Adrenal gland (tissue), 9 donors: ENCODE measurements at regions not wholly inside any gene's neighbourhood (a gene's known extent, or its start where the extent isn't known, plus 50 kb on each side); places are given as distances from the start of the nearest gene placed in this dataset.

Experiments used
- DNase-seq, 7 donors: peaks; one replicate each; pipeline ENCODE4 v3.0.0-alpha.2; 2019 to 2020
- H3K27ac ChIP-seq, 5 donors: fragments of 200-600 bp; sonication (generic) in 4 of 5; 1 replicate in 3 of 5; 2 replicates in 2 of 5; pipeline versions ENCODE4 v1.5.1 to v1.8.0; 2016 to 2020; ENCODE audit warnings: mild to moderate bottlenecking in 1 of 5
- H3K27me3 ChIP-seq: fragments of 200-600 bp; 2 replicates; pipeline ENCODE4 v1.8.0; 2021
- H3K36me3 ChIP-seq, 2 donors: fragments of 200-600 bp; replicated peaks in 1 of 2; 1 replicate in 1 of 2; 2 replicates in 1 of 2; pipeline versions ENCODE4 v1.5.1 to v1.8.0; 2018 to 2022
- H3K4me1 ChIP-seq, 2 donors: fragments of 200-600 bp; replicated peaks in 1 of 2; 1 replicate in 1 of 2; 2 replicates in 1 of 2; pipeline versions ENCODE4 v1.5.1 to v1.8.0; 2018 to 2021
- H3K4me3 ChIP-seq, 4 donors: fragments of 200-600 bp; sonication (generic) in 3 of 4; one replicate each; pipeline ENCODE4 v1.5.1; 2016 to 2018
- H3K9me3 ChIP-seq, 3 donors: fragments of 200-600 bp; sonication (generic) in 1 of 3; replicated peaks in 1 of 3; 1 replicate in 2 of 3; 2 replicates in 1 of 3; pipeline versions ENCODE4 v1.5.1 to v1.8.0; 2016 to 2021
- POLR2A ChIP-seq, 2 donors: fragments of 450-650 bp; IDR thresholded peaks; one replicate each; pipeline ENCODE4 v1.6.1; 2017; ENCODE audit warnings: antibody characterized with exemption in 2 of 2, mild to moderate bottlenecking in 2 of 2, moderate library complexity in 1 of 2
- WGBS, 4 donors: extraction: QIAGEN DNeasy Blood & Tissue Kit in 2 of 4; methylation state at CpG; one replicate each; pipeline versions ENCODE4 v1.1.5 to v1.1.7; 2013 to 2017; 5-methylcytosine and 5-hydroxymethylcytosine counted together
- intact Hi-C, 2 donors: fragments of 100-400 bp; cut with DNase I; formaldehyde crosslinking; loops; one replicate each; pipeline versions ENCODE4 v1.14.1 to v1.15.0; 2022 to 2023
- TF ChIP-seq, protein P1 (sequence below), 6 experiments: fragments of 450-650 bp in 4 of 6; fragments of 200-600 bp in 2 of 6; sonication (generic) in 1 of 6; IDR thresholded peaks; 1 replicate in 5 of 6; 2 replicates in 1 of 6; pipeline versions ENCODE4 v1.5.1 to v1.8.0; 2016 to 2021; ENCODE audit warnings: antibody characterized with exemption in 6 of 6, mild to moderate bottlenecking in 2 of 6, moderate library complexity in 1 of 6
- donor health status: healthy with polysubstance abuse.
- donor health status: Bipolar disorder and iron deficiency.
- donor health status: DM: yes; HTN: yes; CAD: no.
- donor health status: DM: no; HTN: no; CAD: no.
- donor health status: DM: no; HTN: no; CAD: no.

DNA sequence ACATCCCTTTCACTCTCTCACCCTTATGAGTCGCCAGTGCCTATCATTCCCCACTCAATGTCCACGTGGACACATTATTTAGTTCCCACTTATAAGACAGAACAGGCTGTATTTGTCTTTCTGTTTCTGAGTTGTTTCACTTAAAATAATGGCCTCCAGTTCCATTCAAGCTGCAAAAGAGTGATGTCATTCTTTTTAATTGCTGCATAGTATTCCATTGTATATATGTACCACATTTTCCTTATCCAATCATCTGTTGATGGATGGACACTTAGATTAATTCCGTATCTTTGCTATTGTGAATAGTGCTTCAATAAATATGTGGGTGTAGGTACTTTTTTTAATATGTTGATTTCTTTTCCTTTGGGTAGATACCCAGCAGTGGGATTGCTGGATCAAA, 79.1 kb downstream of the ZNF365 start:
- no peaks in the 10 kb centered on the region for H3K36me3 ChIP-seq
- intact Hi-C loops = no loop called here
- no peak for DNase-seq
- no peak overlapping the region for H3K4me3 ChIP-seq
- no peaks in the 10 kb centered on the region for H3K27me3 ChIP-seq
- 83 to 89% (median 88%) methylated on average over 3 of the region's 3 CpGs for WGBS, 4 donors
- H3K27ac ChIP-seq = no peak overlapping the region
- no peaks in the 10 kb centered on the region for H3K4me1 ChIP-seq
- no peaks in the 10 kb centered on the region for H3K9me3 ChIP-seq
- TF ChIP-seq POLR2A (IDR thresholded peaks at IDR 0.05) = no peak
- TF ChIP-seq, protein P1, sequence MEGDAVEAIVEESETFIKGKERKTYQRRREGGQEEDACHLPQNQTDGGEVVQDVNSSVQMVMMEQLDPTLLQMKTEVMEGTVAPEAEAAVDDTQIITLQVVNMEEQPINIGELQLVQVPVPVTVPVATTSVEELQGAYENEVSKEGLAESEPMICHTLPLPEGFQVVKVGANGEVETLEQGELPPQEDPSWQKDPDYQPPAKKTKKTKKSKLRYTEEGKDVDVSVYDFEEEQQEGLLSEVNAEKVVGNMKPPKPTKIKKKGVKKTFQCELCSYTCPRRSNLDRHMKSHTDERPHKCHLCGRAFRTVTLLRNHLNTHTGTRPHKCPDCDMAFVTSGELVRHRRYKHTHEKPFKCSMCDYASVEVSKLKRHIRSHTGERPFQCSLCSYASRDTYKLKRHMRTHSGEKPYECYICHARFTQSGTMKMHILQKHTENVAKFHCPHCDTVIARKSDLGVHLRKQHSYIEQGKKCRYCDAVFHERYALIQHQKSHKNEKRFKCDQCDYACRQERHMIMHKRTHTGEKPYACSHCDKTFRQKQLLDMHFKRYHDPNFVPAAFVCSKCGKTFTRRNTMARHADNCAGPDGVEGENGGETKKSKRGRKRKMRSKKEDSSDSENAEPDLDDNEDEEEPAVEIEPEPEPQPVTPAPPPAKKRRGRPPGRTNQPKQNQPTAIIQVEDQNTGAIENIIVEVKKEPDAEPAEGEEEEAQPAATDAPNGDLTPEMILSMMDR (IDR thresholded peaks at IDR 0.05) = no peak

DNA sequence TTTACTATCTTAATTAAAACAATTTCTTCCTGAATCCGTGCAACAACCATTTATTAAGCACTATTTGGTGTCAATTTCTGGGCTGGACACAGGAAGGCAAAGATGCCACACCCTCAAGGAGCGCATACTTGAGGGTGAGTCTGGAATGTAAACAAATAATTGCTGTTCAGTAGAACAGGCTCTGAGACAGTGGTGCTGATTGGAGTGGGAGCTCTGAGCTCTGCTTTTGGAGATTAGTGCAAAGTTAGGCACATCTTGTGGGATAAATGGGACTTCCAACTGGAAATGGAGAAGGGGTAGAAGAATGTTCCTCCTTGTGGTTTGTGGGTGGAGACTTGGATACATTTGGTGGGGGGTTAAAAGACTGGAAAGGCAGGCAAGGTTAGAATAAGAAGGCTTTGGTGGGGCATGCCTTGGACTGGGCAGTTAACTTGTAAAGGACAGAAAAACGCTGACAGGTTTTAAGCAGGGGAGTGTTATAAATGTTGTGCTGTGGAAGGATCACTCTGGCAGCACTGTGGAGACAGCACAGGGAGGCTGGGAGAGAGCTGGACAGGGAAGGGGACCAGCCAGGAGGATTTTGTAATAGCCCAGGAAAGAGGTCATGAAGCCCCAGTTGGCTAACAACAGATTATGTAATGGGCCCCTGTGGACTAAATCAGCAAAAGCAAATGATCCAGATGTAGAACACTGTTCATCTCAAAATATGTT, 80.7 kb downstream of the ZNF365 start:
- Histone ChIP-seq H3K27me3 (no peaks in the 10 kb centered on the region), H3K9me3 (no peaks in the 10 kb centered on the region), H3K27ac (peak overlapping the region in 1 of 5 donors; percentile 13), H3K4me1 (no peaks in the 10 kb centered on the region), H3K4me3 (no peak overlapping the region), H3K36me3 (no peaks in the 10 kb centered on the region)
- TF ChIP-seq, protein P1 (IDR thresholded peaks at IDR 0.05) = no peak
- no peak for TF ChIP-seq POLR2A (IDR thresholded peaks at IDR 0.05)
- WGBS, 4 donors = 56 to 63% (median 59%) methylated on average over 3 of the region's 3 CpGs
- intact Hi-C loops = no loop called here
- DNase-seq = peak in 1 of 7 donors; percentile 4

DNA sequence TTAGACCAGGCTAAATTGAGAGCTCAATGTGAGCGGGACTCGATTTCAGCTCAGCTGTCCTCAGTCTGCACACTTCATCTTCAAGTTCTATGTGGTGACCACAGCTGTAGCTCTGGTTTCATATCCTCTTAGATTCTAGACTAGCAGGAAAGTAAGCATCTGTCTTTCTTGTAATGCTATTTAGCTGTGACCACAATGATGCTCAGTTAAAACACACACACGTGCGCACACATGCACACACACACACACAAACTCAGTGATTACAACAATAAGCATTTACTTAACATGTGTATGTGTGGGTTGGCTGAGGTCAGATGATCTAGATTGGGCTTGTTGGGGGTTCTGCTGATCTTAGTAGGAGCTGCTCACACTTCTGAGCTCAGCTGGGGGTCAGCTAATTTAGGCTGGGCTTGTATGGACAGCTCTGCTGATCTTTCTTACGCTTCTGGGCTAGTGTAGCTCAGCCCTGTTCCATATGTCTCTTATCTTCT, 82.5 kb downstream of the ZNF365 start:
- TF ChIP-seq, protein P1 (IDR thresholded peaks at IDR 0.05) = no peak
- TF ChIP-seq POLR2A (IDR thresholded peaks at IDR 0.05) = no peak
- Histone ChIP-seq H3K27me3 (no peaks in the 10 kb centered on the region), H3K27ac (no peak overlapping the region), H3K9me3 (no peaks in the 10 kb centered on the region), H3K4me3 (no peak overlapping the region), H3K36me3 (no peaks in the 10 kb centered on the region), H3K4me1 (no peaks in the 10 kb centered on the region)
- DNase-seq = peak in 1 of 7 donors; percentile 1
- 65 to 83% (median 79%) methylated on average over 5 of the region's 5 CpGs for WGBS, 4 donors
- intact Hi-C loops = no loop called here

- Histone ChIP-seq H3K27me3 (no peaks in the 10 kb centered on the region), H3K4me1 (no peaks in the 10 kb centered on the region), H3K4me3 (no peak overlapping the region), H3K9me3 (no peaks in the 10 kb centered on the region), H3K36me3 (no peaks in the 10 kb centered on the region), H3K27ac (no peak overlapping the region)
- TF ChIP-seq POLR2A (IDR thresholded peaks at IDR 0.05) = no peak
- TF ChIP-seq, protein P1 (IDR thresholded peaks at IDR 0.05) = no peak
- intact Hi-C loops = no loop called here
- 81 to 95% (median 87%) methylated on average over 2 of the region's 2 CpGs for WGBS, 4 donors
- no peak for DNase-seq
Observed at GRCh38 chr10:62457196-62457595, 83.0 kb downstream of the ZNF365 start.
